Hippocampal formation (tissue), 2 donors: ENCODE measurements at regions not wholly inside any gene's neighbourhood (a gene's known extent, or its start where the extent isn't known, plus 50 kb on each side); places are given as distances from the start of the nearest gene placed in this dataset.
"Not testable (repeated sequence)": the region's sequence is repeated elsewhere in the genome, so short reads cannot be mapped to it uniquely, and the experiment has no call there.

Experiments
- DNase-seq, 2 donors: peaks; one replicate each; lab custom pipeline; 2025; lab: John Stamatoyannopoulos, UW

DNA sequence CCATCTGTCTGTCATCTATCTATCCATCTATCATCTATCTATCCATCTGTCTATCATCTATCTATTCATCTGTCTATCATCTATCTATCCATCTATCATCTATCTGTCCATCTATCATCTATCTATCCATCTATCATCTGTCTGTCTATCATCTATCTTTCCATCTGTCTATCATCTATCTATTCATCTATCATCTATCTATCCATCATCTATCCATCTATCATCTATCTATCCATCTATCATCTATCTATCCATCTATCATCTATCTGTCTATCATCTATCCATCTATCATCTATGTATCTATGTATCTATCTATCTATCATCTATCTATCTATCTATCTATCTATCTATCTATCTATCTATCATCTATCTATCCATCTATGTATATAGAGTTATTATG, 671.6 kb downstream of the UTRN start:
- not testable (repeated sequence) for DNase-seq

GRCh38 chr6:144957236-144957937, 672.3 kb downstream of the UTRN start:
- DNase-seq, result no peak

GRCh38 chr6:144969154-144969553, 684.0 kb downstream of the UTRN start:
- no peak for DNase-seq

DNA sequence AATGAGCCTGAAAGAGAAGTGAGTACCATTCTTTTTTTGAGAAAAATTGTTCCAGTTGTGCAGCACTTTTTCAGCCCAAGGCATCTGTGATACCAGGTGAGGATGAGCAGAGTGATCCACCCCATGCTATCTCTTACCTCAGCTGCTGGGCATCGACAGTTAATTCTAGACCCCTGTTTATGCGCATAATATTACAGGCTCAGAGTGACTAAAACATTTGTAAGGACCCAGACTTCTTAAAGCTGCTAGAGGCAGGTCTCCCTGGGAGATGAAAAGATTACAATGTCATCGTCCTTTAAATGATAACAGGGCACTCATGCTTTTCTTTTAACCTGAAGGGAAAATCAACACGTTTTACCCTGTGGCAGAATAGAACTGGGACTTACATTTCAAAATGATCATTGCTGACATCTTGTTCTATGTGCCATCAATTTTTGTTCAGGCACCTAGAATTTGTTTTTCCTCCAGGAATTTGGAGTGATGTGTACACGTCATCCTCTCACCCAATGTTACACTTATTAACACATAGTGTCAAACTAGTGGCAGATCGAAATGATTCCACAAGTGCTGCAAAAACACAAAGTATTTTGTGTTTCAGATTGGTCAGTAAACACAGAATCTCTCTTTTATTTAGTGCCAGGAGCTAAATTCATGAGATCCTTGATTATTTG, 684.6 kb downstream of the UTRN start:
- DNase-seq, result no peak

GRCh38 chr6:144977250-144977864, 692.2 kb downstream of the UTRN start:
- not testable (repeated sequence) for DNase-seq

- no peak for DNase-seq
These were observed 693.1 kb downstream of the UTRN start for GRCh38 chr6:144978208-144978607.

- DNase-seq, result no peak
These were observed 701.1 kb downstream of the UTRN start for GRCh38 chr6:144986271-144986670.

DNA sequence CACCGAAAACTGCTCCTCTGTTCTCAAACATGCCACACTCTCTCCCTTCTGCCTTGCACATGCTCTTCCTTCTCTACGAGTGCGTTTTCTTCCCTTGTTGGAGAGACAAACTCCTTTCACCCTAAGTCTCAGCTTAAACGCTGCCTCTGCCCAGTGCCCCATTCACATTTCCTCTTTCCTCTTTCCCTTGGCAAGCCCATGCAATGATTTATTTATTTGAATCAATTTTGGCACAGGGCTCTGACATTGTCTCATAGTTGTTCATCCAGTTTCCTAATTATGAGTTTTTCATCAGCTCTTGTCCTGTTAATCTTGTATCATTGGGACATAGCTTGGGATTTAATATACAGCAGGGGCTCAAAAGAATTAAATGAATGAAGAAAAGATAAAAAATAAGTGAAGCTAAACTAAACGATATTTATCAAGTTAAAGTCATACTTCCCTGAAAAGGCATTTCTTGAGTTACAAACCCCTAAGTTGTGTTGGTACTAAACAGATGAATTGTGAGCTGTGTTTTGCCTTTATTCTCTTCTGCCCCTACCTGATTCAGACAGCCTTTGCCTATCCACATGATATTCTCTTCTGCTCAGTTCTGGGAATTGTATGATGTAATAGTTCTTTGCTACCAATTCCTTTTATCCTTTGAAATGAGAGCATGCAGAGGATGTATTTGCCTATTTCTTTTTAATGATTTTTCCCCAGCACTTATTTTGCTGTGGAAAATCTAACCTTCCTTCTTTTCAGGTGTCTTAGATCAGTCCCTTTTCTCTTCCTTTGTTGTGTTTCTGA, 704.4 kb downstream of the UTRN start:
- DNase-seq, result no peak

DNA sequence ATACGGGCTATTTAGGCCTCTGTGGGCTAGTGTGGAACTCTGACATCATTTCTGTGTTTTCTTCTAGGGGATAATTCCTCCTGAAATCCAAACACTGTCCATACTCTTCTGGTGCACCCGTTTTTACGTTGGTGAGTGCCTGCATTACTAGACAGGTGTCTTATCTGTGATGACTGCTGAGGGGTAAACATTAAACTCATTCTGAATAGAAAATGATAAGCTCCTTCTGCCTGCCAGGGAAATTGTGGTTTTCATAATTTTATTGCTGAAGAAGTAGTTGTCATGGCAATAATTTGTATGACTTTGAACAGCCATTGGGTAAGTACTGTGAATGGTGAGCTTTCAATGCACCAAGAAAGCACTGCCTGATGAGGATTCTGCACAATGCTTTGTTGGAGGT, 705.6 kb downstream of the UTRN start:
- no peak for DNase-seq

DNA sequence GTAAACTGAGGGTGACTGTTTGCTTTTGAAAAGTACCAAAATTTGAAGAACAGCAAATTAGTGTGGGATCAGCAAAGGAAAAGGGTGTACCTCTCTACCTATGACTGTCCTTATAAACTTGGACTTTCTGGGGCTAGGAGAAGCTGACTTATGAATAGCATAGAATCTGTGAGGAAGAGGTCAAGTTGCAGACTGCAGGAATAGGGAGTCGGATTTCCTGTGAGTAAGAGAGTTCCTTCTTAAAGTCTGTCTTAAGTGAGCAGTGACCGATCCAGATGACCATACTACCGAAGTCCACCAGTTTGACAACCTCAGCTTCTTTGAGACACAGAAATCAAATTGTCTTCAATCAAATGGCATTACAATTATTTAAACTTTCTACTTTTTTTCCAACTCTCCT, 708.7 kb downstream of the UTRN start:
- no peak for DNase-seq

DNA sequence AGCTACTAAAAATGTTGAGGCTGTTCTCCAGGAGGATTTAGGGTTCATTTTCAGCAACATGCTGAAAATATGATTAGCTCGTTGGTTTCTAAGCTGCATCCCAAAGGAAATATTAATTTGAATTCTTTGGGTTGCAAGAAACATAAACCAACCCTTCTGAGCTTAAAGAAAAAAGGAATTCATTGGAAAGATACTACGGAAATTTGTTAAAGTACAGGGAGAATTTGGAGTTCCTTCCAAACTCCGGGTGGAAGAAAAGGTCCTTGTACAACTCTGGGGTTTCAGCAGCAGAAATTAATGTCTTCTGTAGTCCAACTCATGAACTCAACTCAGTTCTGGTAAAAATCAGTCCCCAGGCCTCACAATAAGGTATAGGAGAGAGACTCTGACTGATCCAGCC, 712.9 kb downstream of the UTRN start:
- DNase-seq, result no peak

DNA sequence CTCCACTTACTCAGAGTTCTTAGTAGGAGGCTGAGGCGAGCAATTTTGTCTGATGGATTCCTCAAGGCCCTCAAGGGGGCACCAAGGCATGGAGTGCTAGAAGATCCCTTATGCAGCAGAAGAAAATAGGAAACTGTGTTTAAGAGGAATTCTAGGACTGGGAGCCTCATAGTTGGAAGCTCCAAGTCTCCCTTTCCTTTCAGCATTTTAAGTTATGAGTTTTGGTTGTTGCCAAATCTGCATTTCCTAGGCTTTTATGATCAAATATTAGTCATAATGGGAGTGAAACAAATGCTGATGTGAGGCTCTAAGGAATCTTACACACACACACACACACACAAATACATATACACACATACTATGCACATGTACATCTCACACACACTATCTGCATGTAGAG, 714.0 kb downstream of the UTRN start:
- no peak for DNase-seq

DNA sequence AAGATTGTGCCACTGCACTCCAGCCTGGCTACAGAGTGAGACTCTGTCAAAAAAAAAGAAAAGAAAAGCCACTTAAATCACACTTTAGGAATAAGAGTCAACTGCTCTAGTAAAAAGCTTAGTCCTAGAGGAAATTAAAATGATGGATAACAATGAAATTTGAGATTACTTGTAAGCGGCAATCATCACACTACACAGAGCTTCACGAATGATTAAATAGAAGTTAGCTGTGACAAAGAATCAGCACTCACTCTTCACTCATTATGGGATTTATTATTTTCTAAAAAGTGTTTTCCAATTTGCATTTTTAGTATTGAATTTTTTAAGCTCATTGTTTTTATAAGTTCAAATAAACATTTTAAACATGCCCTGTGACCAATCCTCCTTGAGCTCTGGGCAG, 718.0 kb downstream of the UTRN start:
- DNase-seq, result no peak

DNA sequence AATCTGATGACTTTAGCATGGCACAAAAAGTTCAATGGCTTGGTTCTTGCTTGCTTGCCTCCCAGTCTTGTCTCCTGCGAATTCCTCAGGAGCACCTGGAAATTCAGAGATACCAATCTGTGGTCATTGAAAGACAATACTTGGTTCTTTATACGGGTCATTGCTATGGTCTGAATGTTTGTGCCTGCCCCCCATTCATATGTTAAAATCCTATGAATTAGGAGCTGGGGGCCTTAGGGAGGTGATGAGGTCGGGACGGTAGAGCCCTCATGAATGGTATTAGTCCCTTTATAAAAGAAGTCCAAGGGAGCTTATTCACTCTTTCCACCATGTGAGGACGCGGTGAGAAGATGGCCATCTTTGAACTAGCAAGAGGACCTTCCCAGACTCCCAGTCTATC, 721.8 kb downstream of the UTRN start:
- DNase-seq, result no peak

- DNase-seq, result no peak
These were observed 723.6 kb downstream of the UTRN start for GRCh38 chr6:145008715-145009114.

DNA sequence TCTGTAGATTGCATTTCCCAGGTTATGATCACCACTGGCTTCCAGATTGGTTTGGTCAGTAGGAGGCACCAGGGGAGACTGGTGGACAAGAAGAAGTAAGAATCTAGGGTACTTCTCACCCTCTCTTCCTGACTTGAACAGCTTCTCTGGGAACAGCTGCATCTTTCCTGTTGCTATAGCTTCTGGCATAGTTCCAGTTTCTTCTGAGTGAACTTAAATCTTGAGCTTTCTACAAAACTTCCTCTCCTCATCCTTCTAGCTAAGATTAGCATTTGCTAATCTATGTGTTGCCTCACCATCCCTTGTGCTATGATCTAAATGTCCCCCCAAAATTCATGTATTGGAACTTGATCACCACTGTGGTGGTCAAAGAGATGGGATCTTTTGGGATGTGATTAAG, 724.6 kb downstream of the UTRN start:
- DNase-seq, result no peak

- no peak for DNase-seq
These were observed 723.2 kb downstream of the EPM2A start for GRCh38 chr6:145012039-145012662.

DNA sequence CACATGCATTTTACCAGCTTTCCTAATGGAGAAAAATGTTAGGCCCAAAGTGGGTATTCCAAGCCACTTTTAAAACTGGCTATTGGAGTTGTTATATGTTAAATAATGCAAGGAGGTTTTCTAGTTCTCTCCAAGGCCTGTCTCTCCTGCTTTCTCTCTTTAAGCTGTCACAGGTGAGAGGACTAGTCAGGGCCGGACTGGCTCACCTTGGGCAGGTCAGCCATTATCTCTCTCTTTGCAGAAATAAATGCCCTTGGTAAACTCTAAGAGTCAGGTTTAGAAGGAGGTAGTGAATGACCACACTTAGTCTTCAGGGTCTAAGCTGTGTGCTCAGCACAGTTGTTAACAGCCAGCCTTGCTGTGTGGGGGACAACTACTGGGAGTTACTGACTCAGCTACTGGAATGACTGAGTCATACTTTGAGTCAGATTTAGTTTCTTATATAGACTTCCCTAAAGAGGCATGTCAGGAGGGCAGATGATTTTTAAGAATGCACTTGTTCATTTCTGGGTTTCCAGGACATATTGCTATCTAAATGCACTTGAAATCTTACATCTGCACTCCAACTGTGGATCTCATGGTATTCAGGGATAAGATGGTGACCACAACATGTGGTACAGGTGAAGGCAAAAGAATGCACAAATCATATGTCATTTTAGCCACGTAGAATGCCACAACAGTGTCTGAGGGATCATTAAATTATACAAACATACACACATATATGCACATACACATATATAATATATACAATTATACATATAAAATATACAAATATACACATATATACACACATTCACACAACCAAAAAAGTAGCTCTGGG, 719.4 kb downstream of the EPM2A start:
- no peak for DNase-seq

DNA sequence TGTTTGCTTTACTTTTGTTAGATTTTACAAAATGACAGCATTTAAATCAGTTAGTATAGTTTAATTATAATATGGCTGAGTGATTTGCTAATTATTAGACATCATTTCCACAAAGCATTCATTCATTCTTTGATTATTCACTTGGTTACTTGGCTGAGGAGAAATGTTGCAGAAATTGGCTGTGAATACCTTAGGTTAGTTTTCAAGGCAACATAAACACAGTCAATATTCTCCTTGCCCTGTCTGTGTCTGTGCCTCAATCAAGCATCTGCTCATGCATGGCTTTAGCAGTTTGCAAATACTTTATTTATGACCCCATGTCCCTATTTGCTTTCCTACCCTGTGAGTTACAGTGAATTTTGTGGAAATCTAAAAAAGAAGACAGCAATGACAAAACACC, 718.3 kb downstream of the EPM2A start:
- DNase-seq, result no peak

- DNase-seq, result no peak
These were observed 717.8 kb downstream of the EPM2A start for GRCh38 chr6:145017516-145017915.

DNA sequence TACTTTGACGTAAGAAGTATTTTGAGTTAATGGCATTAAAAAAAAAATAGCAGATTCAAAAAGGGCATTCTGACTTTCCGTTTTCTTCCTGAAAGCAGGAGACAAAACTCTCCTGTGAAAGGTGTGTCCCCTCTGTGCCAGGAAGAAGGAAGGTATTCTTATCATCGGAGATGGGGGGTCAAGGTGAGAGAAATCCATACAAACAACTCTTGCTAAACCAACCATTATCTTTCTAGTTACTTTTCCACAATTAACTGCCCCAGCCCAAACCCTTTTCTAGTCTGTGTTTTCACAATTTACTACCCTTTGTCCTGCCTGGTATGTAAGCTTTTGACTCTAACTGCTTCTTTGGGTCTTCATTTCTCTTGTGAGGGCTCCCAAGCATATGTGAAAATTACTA, 717.3 kb downstream of the EPM2A start:
- DNase-seq, result no peak
